ENCODE measurements at regions not wholly inside any gene's neighbourhood (a gene's known extent, or its start where the extent isn't known, plus 50 kb on each side); places are given as distances from the start of the nearest gene placed in this dataset.
A peak's percentile ranks its signal among the peaks of the same experiment; 100 is the strongest.
"Not testable (repeated sequence)": the region's sequence is repeated elsewhere in the genome, so short reads cannot be mapped to it uniquely, and the experiment has no call there.

GRCh38 chr7:65744406-65744805 is 128.5 kb upstream of the VKORC1L1 start:
- no peak for DNase-seq (ENCODE audit: low spot score)

DNA sequence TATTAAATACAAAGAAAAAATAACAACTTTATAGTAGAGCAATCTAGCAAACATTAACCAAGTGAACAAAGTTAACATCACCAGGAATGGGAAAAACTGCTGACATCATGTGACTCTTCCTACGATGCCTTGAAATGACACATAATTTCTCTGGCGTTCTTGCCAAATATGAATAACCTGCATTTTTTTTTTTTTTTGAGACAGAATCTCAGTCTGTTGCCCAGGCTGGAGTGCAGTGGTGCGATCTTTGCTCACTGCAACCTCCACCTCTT is 126.5 kb upstream of the VKORC1L1 start:
- DNase-seq (ENCODE audit: low spot score): peak; percentile 22

GRCh38 chr7:65749039-65749438 is 123.8 kb upstream of the VKORC1L1 start:
- no peak for DNase-seq (ENCODE audit: low spot score)

- no peak for DNase-seq (ENCODE audit: low spot score)
Measured at GRCh38 chr7:65749518-65749917, 123.4 kb upstream of the VKORC1L1 start.

- peak; percentile 95 for DNase-seq (ENCODE audit: low spot score)
Measured at GRCh38 chr7:65750511-65751344, 122.1 kb upstream of the VKORC1L1 start.

GRCh38 chr7:65754070-65754469 is 118.8 kb upstream of the VKORC1L1 start:
- not testable (repeated sequence) for DNase-seq (ENCODE audit: low spot score)

DNA sequence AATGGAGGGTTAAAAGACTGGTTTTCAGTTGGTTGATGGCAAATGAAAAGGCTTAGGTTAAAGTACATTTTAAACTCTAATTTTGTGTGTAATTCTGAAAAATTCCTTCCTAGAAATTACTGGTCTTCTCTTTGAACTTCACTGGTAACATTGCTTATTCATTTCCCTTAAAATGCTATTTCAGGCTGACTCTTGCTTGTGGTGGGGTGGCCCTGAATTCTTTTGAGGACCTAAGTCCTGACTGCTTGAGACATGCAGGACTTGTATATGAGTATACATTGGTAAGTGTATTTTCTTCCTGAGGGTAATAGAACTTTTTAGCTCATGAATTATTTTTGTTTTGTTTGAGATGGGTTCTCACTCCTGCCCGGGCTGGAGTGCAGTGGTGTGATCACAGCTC is 113.9 kb upstream of the VKORC1L1 start:
- not testable (repeated sequence) for DNase-seq (ENCODE audit: low spot score)

DNA sequence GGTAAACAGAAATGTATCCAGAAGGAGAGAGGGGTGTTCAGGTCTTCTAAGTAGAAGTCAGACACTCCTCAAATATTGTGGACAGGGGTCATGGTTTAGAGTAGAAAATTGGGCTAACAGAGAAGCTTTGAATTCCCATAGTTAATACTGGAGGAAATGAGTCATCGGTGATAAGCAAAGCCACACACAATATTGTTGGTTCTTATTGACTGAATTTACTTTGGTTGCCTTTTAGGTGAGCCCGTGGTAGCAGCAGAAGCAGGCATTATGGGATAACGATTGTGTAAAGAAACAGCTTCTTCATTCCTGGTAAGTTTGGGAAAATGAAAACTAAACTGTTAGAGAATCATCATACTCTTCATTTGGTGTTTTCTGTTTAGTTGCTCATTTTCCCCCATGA is 110.2 kb upstream of the VKORC1L1 start:
- not testable (repeated sequence) for DNase-seq (ENCODE audit: low spot score)

DNA sequence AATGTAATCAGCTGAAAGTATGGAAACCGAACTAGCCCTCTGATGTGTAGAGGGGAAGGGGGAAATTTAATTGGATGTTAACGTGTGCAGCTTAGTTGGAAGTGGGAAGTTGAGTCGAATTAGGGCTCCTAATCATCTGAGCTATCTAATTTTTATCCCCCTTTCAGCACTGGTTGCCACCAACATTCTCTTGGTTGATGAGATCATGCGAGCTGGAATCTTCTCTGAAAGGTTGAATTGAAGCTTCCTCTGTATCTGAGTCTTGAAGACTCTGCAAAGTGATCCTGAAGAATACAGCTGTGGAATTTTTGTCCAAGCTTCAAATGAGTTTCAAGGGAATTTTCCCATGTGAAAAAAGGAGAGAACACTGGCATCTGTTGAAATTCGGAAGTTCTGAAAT is 109.8 kb upstream of the VKORC1L1 start:
- DNase-seq (ENCODE audit: low spot score): not testable (repeated sequence)

DNA sequence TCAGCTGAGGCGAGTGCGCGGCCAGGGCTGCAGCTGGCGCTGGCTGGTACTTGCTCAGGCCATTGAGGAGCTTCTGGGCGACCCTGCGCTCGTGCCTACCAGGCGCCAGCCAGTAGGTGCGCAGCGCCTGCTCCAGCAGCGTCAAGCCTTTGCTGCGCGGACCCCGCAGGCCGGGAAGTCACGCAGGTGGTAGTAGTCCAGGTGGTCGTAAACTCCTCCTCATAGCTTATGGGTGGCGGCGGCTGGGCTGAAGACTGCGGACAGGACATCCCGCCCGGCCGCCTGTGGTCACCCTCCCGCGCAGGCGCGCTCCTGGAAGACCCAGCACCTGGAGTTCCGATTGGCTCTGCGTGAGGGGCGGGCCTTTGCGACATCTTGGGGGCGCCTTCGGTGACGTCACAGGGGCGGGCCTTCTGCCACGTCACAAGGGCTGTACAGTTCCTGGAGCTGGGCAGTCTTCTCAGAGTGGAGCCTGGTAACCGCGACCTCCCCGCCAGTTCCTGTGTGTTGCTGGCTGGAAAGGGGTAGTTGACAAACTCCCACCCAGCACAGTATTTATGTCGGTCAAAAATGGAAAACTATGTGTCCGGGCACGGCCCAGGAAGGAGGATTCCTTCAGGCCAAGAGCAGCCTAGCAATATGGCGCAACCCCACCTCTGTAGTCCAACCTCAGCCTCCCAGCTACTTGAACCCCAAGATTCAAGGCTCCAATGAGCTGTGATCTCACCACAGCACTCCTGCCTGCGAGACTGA is 102.2 kb upstream of the VKORC1L1 start:
- peak; percentile 86 for DNase-seq (ENCODE audit: low spot score)

DNA sequence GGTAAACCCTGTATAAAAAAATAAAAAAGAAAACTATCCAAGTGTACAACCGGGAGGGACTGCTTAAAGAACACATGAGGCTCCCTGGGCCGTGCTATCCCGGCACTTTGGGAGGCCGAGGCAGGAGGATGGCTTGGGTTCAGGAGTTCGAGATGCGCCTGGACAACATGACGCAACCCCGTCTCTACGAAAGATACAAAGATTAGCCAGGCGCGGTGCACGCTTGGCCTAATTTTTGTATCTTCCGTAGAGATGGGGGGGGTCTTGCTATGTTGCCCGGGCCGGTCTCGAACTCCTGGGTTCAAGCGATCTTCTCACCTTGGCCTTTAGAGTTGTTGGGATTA is 101.7 kb upstream of the VKORC1L1 start:
- DNase-seq (ENCODE audit: low spot score): not testable (repeated sequence)

- DNase-seq (ENCODE audit: low spot score): not testable (repeated sequence)
Measured at GRCh38 chr7:65776677-65777076, 96.2 kb upstream of the VKORC1L1 start.

DNA sequence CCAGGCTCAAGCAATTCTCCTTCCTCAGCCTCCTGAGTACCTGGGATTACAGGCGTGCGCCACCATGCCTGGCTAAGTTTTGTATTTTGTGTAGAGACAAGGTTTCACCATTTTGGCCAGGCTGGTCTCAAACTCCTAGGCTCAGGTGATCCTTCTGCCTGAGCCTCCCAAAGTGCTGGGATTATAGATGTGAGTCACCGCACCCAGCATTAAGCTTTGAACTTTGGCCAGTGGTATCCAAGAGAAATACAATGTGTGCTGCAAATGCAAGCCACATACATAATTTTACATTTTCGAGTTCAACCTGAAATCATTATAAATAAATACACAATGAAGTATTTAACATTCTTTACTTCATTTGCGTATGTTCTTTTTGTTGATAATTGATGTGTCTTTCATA is 82.9 kb upstream of the VKORC1L1 start:
- DNase-seq (ENCODE audit: low spot score): not testable (repeated sequence)

- not testable (repeated sequence) for DNase-seq (ENCODE audit: low spot score)
Measured at GRCh38 chr7:65791788-65792187, 81.1 kb upstream of the VKORC1L1 start.

DNA sequence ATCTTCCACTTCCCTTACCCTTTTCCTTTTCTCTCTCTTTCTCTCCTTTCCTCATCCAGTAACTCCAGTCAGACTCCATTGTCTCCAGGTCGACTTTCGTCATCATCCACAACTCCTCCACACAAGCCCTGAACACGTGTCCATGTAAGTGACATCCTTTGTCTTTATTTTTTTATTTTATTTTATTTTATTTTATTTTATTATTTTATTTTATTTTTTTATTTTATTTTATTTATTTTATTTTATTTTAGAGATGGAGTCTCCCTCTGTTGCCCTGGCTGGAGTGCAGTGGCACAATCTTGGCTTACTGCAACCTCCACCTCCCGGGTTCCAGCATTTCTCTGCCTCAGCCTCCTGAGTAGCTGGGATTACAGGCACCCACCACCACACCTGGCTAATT is 80.1 kb upstream of the VKORC1L1 start:
- DNase-seq (ENCODE audit: low spot score): not testable (repeated sequence)

DNA sequence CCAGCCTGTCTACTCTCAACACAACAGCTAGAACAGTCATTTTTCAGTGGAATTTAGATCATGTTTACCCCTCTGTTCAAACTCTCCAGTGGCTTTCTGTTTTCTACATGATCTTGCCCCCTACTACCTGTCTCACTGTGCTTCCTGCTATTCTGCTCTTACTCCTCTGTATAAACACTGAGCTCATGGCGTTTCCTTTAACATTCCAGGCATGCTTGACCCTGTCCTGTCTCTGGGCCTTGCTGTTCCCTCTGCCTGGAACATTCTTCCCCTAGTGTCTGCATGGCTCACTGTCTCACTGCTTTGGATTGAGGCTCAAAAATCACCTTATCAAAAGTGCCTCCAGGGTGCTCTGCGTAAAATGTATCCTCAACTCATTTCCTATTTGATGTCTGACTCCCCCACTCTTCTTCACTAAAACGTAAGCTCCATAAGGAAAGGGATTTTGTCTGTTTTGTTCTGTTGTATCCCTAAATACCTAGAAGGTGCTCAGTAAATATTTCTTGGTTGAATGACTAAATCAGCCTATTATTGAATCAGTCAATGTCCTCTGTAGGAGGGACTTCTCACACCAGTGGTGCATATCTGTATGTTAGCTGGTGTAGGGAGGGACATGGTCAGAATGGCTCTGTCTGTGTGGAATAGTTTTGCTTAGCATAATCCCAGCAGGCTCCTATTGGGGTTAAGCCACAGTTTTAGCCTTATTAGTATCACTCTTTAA is 78.0 kb upstream of the VKORC1L1 start:
- not testable (repeated sequence) for DNase-seq (ENCODE audit: low spot score)

GRCh38 chr7:65795392-65795716 is 77.5 kb upstream of the VKORC1L1 start:
- not testable (repeated sequence) for DNase-seq (ENCODE audit: low spot score)

- no peak for DNase-seq (ENCODE audit: low spot score)
Measured at GRCh38 chr7:65796205-65796604, 76.7 kb upstream of the VKORC1L1 start.

DNA sequence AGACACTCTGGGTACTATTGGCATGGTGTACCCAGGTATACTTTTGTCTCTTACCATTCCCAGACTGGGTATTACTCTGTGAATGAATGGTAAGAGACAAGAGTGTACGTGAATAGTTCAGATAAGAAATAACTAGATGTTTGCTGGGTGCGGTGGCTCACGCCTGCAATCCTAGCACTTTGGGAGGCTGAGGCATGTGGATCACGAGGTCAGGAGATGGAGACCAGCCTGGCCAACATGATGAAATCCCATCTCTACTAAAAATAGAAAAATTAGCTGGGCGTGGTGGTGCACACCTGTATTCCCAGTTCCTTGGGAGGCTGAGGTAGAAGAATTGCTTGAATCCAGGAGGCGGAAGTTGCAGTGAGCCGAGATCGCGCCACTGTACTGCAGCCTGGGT is 75.8 kb upstream of the VKORC1L1 start:
- DNase-seq (ENCODE audit: low spot score): not testable (repeated sequence)

DNA sequence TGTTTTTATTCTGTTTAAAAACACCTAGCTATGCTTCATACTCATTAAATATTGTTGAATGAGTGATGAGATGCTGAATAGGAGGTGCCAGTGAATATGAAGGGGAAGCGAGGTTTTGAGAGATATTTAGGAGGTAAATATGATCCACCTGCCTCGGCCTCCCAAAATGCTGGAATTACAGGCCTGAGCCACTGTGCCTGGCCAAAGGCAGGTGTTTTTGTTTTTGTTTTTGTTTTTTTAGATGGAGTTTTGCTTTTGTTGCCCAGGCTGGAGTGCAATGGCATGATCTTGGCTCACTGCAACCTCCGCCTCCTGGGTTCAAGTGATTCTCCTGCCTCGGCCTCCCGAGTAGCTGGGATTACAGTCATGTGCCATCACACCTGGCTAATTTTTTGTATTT is 75.3 kb upstream of the VKORC1L1 start:
- DNase-seq (ENCODE audit: low spot score): not testable (repeated sequence)

- peak; percentile 56 for DNase-seq (ENCODE audit: low spot score)
Measured at GRCh38 chr7:65798111-65799075, 74.5 kb upstream of the VKORC1L1 start.

GRCh38 chr7:65800191-65800590 is 72.7 kb upstream of the VKORC1L1 start:
- DNase-seq (ENCODE audit: low spot score): not testable (repeated sequence)

Data from AG08395 (cell line).